HL-60 (cell line): ENCODE measurements at regions not wholly inside any gene's neighbourhood (a gene's known extent, or its start where the extent isn't known, plus 50 kb on each side); places are given as distances from the start of the nearest gene placed in this dataset.

Experiments used
- DNase-seq, 2 experiments: peaks; one replicate each; pipeline ENCODE4 v3.0.0-alpha.2; 2010 to 2020; ENCODE audit warnings: low read depth in 1 of 2, low spot score in 1 of 2
- H3K27ac ChIP-seq: fragments of 250-450 bp; sonication (Bioruptor Pico); replicated peaks from 2 replicates; pipeline ENCODE4 v1.5.1; 2020; ENCODE audit warnings: mild to moderate bottlenecking, moderate library complexity
- H3K27me3 ChIP-seq: fragments of 250-450 bp; sonication (Bioruptor Pico); 2 replicates; pipeline ENCODE4 v1.5.1; 2021; ENCODE audit warnings: mild to moderate bottlenecking, moderate library complexity; ENCODE audit not compliant: insufficient read depth, poor library complexity, severe bottlenecking
- H3K4me3 ChIP-seq: replicated peaks from 2 replicates; pipeline ENCODE4 v1.5.1; 2011; ENCODE audit warnings: mild to moderate bottlenecking, control low read depth, low read length; ENCODE audit not compliant: insufficient read depth
- CTCF ChIP-seq: IDR thresholded peaks from one replicate; pipeline ENCODE4 v1.5.1; 2011; ENCODE audit warnings: low read length, control low read depth, inconsistent platforms; ENCODE audit not compliant: insufficient read depth
- GABPA ChIP-seq: IDR thresholded peaks from 2 replicates; pipeline ENCODE4 v1.6.1; 2012; ENCODE audit warnings: low read depth
- POLR2AphosphoS5 ChIP-seq: IDR thresholded peaks from 2 replicates; pipeline ENCODE4 v1.6.1; 2012; ENCODE audit warnings: low read depth
- REST ChIP-seq: IDR thresholded peaks from 2 replicates; pipeline ENCODE4 v1.6.1; 2012; ENCODE audit warnings: low read depth; ENCODE audit not compliant: insufficient replicate concordance
- SPI1 ChIP-seq: IDR thresholded peaks from 2 replicates; pipeline ENCODE4 v1.6.1; 2012; ENCODE audit warnings: low read depth, mild to moderate bottlenecking, borderline replicate concordance

DNA sequence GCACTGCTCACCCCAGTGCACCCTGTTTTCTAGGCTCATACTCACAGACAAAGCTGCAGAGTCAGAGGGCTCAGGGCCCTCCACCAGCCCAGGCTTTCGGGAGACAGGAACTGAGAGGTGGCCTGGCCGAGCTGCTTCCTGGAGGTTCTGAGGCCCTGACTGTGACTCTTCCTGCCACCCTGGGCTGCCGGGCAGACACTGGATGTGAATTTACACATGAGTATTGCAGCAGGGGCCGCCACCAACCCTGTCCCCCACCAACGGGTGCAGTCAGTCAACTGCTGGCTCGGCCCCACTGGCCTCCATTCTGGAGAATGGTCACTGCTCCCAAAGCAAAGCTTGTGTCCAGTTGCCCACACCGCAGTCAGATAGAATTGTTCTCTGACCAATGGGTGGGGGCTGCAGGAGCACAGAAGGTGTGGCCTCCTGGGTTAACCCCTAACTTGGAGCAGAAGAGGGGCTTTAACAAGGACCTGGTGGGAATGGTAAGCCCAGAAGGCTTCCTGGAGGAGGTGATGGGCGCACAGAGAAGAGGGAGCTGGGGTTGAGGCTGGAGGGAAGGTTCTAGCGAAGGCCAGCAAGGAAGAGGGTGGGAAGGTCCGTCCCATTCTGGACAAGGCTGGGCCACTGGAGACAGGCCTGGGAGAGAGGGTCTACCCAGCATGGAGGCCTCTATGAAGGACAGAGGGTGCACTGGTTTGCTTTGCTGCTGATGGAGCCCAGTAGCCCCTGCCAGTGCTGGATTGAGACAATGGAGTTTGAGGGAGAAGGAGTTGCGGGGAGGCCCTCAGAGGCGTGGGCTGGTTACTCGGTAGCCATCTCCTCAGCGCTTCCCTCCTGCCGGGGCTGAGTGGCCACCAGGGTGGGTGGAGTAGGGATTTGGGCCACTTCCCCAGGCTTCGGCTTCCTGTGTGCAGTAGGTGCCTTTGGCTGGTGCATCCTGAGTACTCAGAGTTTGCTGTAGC, 135.3 kb downstream of the CPZ start:
- no peak for TF ChIP-seq GABPA
- TF ChIP-seq CTCF = no peak
- no peak for TF ChIP-seq SPI1
- no peaks in the 10 kb centered on the region for H3K27me3 ChIP-seq

GRCh38 chr4:8727131-8727530, 134.6 kb downstream of the CPZ start:
- no peak overlapping the region for H3K4me3 ChIP-seq
- no peak overlapping the region for H3K27ac ChIP-seq
- DNase-seq = no peak
- H3K27me3 ChIP-seq = no peaks in the 10 kb centered on the region
- TF ChIP-seq CTCF = no peak
- TF ChIP-seq GABPA = no peak
- no peak for TF ChIP-seq POLR2AphosphoS5
- TF ChIP-seq REST = no peak
- no peak for TF ChIP-seq SPI1

More for the DNA sequence above, 135.3 kb downstream of the CPZ start:
- no peak for DNase-seq
- Histone ChIP-seq H3K27ac (no peak overlapping the region), H3K4me3 (no peak overlapping the region)

DNA sequence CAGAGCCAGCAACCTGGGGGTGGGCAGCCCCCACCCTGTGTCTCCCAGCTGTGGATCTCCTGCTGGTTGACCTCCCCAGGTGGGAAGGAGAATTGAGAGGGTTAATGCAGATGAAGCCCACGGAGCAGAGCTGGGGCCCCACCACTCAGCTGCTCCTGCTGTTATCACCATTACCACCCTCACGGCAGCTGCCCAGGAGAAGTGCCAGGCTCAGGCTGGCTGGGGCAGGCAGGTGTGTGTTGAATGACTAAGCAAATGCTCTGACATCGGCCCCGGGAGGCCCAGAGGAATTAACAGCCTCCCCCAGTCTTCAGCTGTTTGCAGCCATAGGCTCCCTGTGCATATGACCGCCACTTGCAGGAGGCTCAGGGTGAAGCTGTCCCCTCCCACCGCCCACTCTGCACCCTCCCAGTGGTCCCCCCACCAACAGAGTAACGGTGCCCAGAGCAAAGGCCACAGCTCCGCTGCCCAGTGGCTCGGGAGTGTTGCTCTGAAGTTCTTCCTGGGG, 133.8 kb downstream of the CPZ start:
- no peak overlapping the region for H3K4me3 ChIP-seq
- H3K27ac ChIP-seq = no peak overlapping the region
- DNase-seq = no peak
- no peaks in the 10 kb centered on the region for H3K27me3 ChIP-seq
- no peak for TF ChIP-seq CTCF
- no peak for TF ChIP-seq POLR2AphosphoS5
- TF ChIP-seq SPI1 = no peak
- TF ChIP-seq GABPA = no peak
- TF ChIP-seq REST = no peak
